Liver (tissue), 3 donors: ENCODE measurements at regions not wholly inside any gene's neighbourhood (a gene's known extent, or its start where the extent isn't known, plus 50 kb on each side); places are given as distances from the start of the nearest gene placed in this dataset.

Experiments
- CTCF ChIP-seq: fragments of 150-350 bp; IDR thresholded peaks from 2 replicates; pipeline ENCODE4 v1.5.1; 2017; ENCODE audit warnings: improper control_type of control experiment, low read depth, low read length; ENCODE audit not compliant: missing input control
- HNF4G ChIP-seq: IDR thresholded peaks from 2 replicates; pipeline ENCODE4 v1.6.1; 2016; ENCODE audit warnings: antibody characterized with exemption
- donor health status: healthy.
- donor health status: healthy.

GRCh38 chr2:155690785-155691184 is 641.7 kb downstream of the NR4A2 start:
- TF ChIP-seq HNF4G (no peak), CTCF (no peak)
